ENCODE measurements at regions not wholly inside any gene's neighbourhood (a gene's known extent, or its start where the extent isn't known, plus 50 kb on each side); places are given as distances from the start of the nearest gene placed in this dataset.

GRCh38 chr3:150309557-150309956, 98.5 kb upstream of the TSC22D2 start:
- H3K9ac ChIP-seq (ENCODE audit: low read length): no peak overlapping the region
- no peak overlapping the region for H3K56ac ChIP-seq (ENCODE audit: low read length)
- no peak overlapping the region for H3K27ac ChIP-seq (ENCODE audit: low read depth, low read length)
- no peak overlapping the region for H3K4ac ChIP-seq (ENCODE audit: low read depth, low read length)
- no peaks in the 10 kb centered on the region for H3K36me3 ChIP-seq (ENCODE audit: control insufficient read depth, insufficient read depth, low read length)
- no peak overlapping the region for H2BK120ac ChIP-seq (ENCODE audit: low read depth, low read length)
- no peaks in the 10 kb centered on the region for H3K79me2 ChIP-seq (ENCODE audit: control insufficient read depth, insufficient read depth, low read length)
- no peak overlapping the region for H4K8ac ChIP-seq (ENCODE audit: low read depth, low read length)
- no peak overlapping the region for H3K18ac ChIP-seq (ENCODE audit: low read length)
- no peak for DNase-seq
- no peak overlapping the region for H2BK15ac ChIP-seq (replicated peaks; ENCODE audit: low read depth)
- no peaks in the 10 kb centered on the region for H3K79me1 ChIP-seq (ENCODE audit: low read length)
- no peak overlapping the region for H3K4me2 ChIP-seq (ENCODE audit: low read length)
- no peak overlapping the region for H4K5ac ChIP-seq (ENCODE audit: low read length)
- no peak overlapping the region for H3K4me3 ChIP-seq (ENCODE audit: low read length)
- WGBS (ENCODE audit: extremely low coverage, insufficient coverage, low lambda C conversion rate): no CpG with 5 or more reads among the region's 3 CpGs
- no peak overlapping the region for H2AK5ac ChIP-seq (ENCODE audit: low read length)
- no peaks in the 10 kb centered on the region for H3K27me3 ChIP-seq (ENCODE audit: insufficient read depth, low read length, poor library complexity)
- no peak overlapping the region for H2BK5ac ChIP-seq (ENCODE audit: low read length)
- no peaks in the 10 kb centered on the region for H3K4me1 ChIP-seq (ENCODE audit: control insufficient read depth, low read depth, low read length)
- no peak overlapping the region for H3K23ac ChIP-seq (ENCODE audit: low read length)

GRCh38 chr3:150309257-150309542, 98.9 kb upstream of the TSC22D2 start:
- Histone ChIP-seq H3K27ac (ENCODE audit: low read depth, low read length) (no peak overlapping the region), H3K27me3 (ENCODE audit: insufficient read depth, low read length, poor library complexity) (no peaks in the 10 kb centered on the region)

GRCh38 chr3:150308481-150309256, 99.4 kb upstream of the TSC22D2 start:
- H3K4me1 ChIP-seq (ENCODE audit: control insufficient read depth, low read depth, low read length): no peaks in the 10 kb centered on the region
- no CpG with 5 or more reads among the region's 12 CpGs for WGBS (ENCODE audit: extremely low coverage, insufficient coverage, low lambda C conversion rate)
- no peaks in the 10 kb centered on the region for H3K79me2 ChIP-seq (ENCODE audit: control insufficient read depth, insufficient read depth, low read length)
- no peak overlapping the region for H3K23ac ChIP-seq (ENCODE audit: low read length)
- H3K27ac ChIP-seq (ENCODE audit: low read depth, low read length): no peak overlapping the region
- H2AK5ac ChIP-seq (ENCODE audit: low read length): no peak overlapping the region
- H4K8ac ChIP-seq (ENCODE audit: low read depth, low read length): no peak overlapping the region
- H3K27me3 ChIP-seq (ENCODE audit: insufficient read depth, low read length, poor library complexity): no peaks in the 10 kb centered on the region
- H3K79me1 ChIP-seq (ENCODE audit: low read length): no peaks in the 10 kb centered on the region
- H3K56ac ChIP-seq (ENCODE audit: low read length): no peak overlapping the region
- DNase-seq: no peak
- no peak overlapping the region for H2BK5ac ChIP-seq (ENCODE audit: low read length)
- H2BK15ac ChIP-seq (replicated peaks; ENCODE audit: low read depth): no peak overlapping the region
- no peak overlapping the region for H2BK120ac ChIP-seq (ENCODE audit: low read depth, low read length)
- H3K4ac ChIP-seq (ENCODE audit: low read depth, low read length): no peak overlapping the region
- H3K9ac ChIP-seq (ENCODE audit: low read length): no peak overlapping the region
- H3K4me2 ChIP-seq (ENCODE audit: low read length): no peak overlapping the region
- no peak overlapping the region for H3K18ac ChIP-seq (ENCODE audit: low read length)
- no peaks in the 10 kb centered on the region for H3K36me3 ChIP-seq (ENCODE audit: control insufficient read depth, insufficient read depth, low read length)
- no peak overlapping the region for H4K5ac ChIP-seq (ENCODE audit: low read length)
- H3K4me3 ChIP-seq (ENCODE audit: low read length): no peak overlapping the region

More at GRCh38 chr3:150309257-150309542, 98.9 kb upstream of the TSC22D2 start:
- Histone ChIP-seq H3K79me1 (ENCODE audit: low read length) (no peaks in the 10 kb centered on the region), H4K8ac (ENCODE audit: low read depth, low read length) (no peak overlapping the region), H3K79me2 (ENCODE audit: control insufficient read depth, insufficient read depth, low read length) (no peaks in the 10 kb centered on the region), H2AK5ac (ENCODE audit: low read length) (no peak overlapping the region), H3K4me3 (ENCODE audit: low read length) (no peak overlapping the region), H3K18ac (ENCODE audit: low read length) (no peak overlapping the region), H3K23ac (ENCODE audit: low read length) (no peak overlapping the region), H3K9ac (ENCODE audit: low read length) (no peak overlapping the region), H2BK120ac (ENCODE audit: low read depth, low read length) (no peak overlapping the region), H3K4ac (ENCODE audit: low read depth, low read length) (no peak overlapping the region), H3K56ac (ENCODE audit: low read length) (no peak overlapping the region), H4K5ac (ENCODE audit: low read length) (no peak overlapping the region), H3K4me2 (ENCODE audit: low read length) (no peak overlapping the region), H3K36me3 (ENCODE audit: control insufficient read depth, insufficient read depth, low read length) (no peaks in the 10 kb centered on the region), H3K4me1 (ENCODE audit: control insufficient read depth, low read depth, low read length) (no peaks in the 10 kb centered on the region), H2BK5ac (ENCODE audit: low read length) (no peak overlapping the region), H2BK15ac (replicated peaks; ENCODE audit: low read depth) (no peak overlapping the region)
- DNase-seq: no peak

GRCh38 chr3:150308037-150308319, 100.1 kb upstream of the TSC22D2 start:
- Histone ChIP-seq H3K27ac (ENCODE audit: low read depth, low read length) (no peak overlapping the region), H3K4me1 (ENCODE audit: control insufficient read depth, low read depth, low read length) (no peaks in the 10 kb centered on the region), H3K18ac (ENCODE audit: low read length) (no peak overlapping the region), H2BK15ac (replicated peaks; ENCODE audit: low read depth) (no peak overlapping the region), H3K56ac (ENCODE audit: low read length) (no peak overlapping the region), H3K27me3 (ENCODE audit: insufficient read depth, low read length, poor library complexity) (no peaks in the 10 kb centered on the region), H3K23ac (ENCODE audit: low read length) (no peak overlapping the region), H3K4ac (ENCODE audit: low read depth, low read length) (no peak overlapping the region), H3K4me3 (ENCODE audit: low read length) (no peak overlapping the region), H3K4me2 (ENCODE audit: low read length) (no peak overlapping the region), H3K36me3 (ENCODE audit: control insufficient read depth, insufficient read depth, low read length) (no peaks in the 10 kb centered on the region), H3K79me1 (ENCODE audit: low read length) (no peaks in the 10 kb centered on the region), H4K8ac (ENCODE audit: low read depth, low read length) (no peak overlapping the region), H2BK120ac (ENCODE audit: low read depth, low read length) (no peak overlapping the region), H2BK5ac (ENCODE audit: low read length) (no peak overlapping the region), H3K9ac (ENCODE audit: low read length) (no peak overlapping the region), H3K79me2 (ENCODE audit: control insufficient read depth, insufficient read depth, low read length) (no peaks in the 10 kb centered on the region), H4K5ac (ENCODE audit: low read length) (no peak overlapping the region), H2AK5ac (ENCODE audit: low read length) (no peak overlapping the region)
- WGBS (ENCODE audit: extremely low coverage, insufficient coverage, low lambda C conversion rate): no CpG with 5 or more reads among the region's 4 CpGs
- no peak for DNase-seq

GRCh38 chr3:150307311-150308036, 100.6 kb upstream of the TSC22D2 start:
- Histone ChIP-seq H4K5ac (ENCODE audit: low read length) (no peak overlapping the region), H3K18ac (ENCODE audit: low read length) (no peak overlapping the region), H3K23ac (ENCODE audit: low read length) (no peak overlapping the region), H3K27ac (ENCODE audit: low read depth, low read length) (no peak overlapping the region), H2AK5ac (ENCODE audit: low read length) (no peak overlapping the region), H3K4me1 (ENCODE audit: control insufficient read depth, low read depth, low read length) (no peaks in the 10 kb centered on the region), H3K27me3 (ENCODE audit: insufficient read depth, low read length, poor library complexity) (no peaks in the 10 kb centered on the region), H3K4ac (ENCODE audit: low read depth, low read length) (no peak overlapping the region), H3K9ac (ENCODE audit: low read length) (no peak overlapping the region), H2BK5ac (ENCODE audit: low read length) (no peak overlapping the region), H2BK15ac (replicated peaks; ENCODE audit: low read depth) (no peak overlapping the region), H3K79me2 (ENCODE audit: control insufficient read depth, insufficient read depth, low read length) (no peaks in the 10 kb centered on the region), H3K79me1 (ENCODE audit: low read length) (no peaks in the 10 kb centered on the region), H4K8ac (ENCODE audit: low read depth, low read length) (no peak overlapping the region), H3K56ac (ENCODE audit: low read length) (no peak overlapping the region), H2BK120ac (ENCODE audit: low read depth, low read length) (no peak overlapping the region), H3K4me2 (ENCODE audit: low read length) (no peak overlapping the region), H3K36me3 (ENCODE audit: control insufficient read depth, insufficient read depth, low read length) (no peaks in the 10 kb centered on the region), H3K4me3 (ENCODE audit: low read length) (no peak overlapping the region)
- DNase-seq: no peak
- no CpG with 5 or more reads among the region's 6 CpGs for WGBS (ENCODE audit: extremely low coverage, insufficient coverage, low lambda C conversion rate)

GRCh38 chr3:150306906-150307305, 101.2 kb upstream of the TSC22D2 start:
- no peak overlapping the region for H3K9ac ChIP-seq (ENCODE audit: low read length)
- H3K4me3 ChIP-seq (ENCODE audit: low read length): no peak overlapping the region
- no peaks in the 10 kb centered on the region for H3K79me2 ChIP-seq (ENCODE audit: control insufficient read depth, insufficient read depth, low read length)
- H3K4ac ChIP-seq (ENCODE audit: low read depth, low read length): no peak overlapping the region
- H3K27me3 ChIP-seq (ENCODE audit: insufficient read depth, low read length, poor library complexity): no peaks in the 10 kb centered on the region
- H3K4me1 ChIP-seq (ENCODE audit: control insufficient read depth, low read depth, low read length): no peaks in the 10 kb centered on the region
- no peak overlapping the region for H3K27ac ChIP-seq (ENCODE audit: low read depth, low read length)
- no peak overlapping the region for H2AK5ac ChIP-seq (ENCODE audit: low read length)
- no peak overlapping the region for H3K4me2 ChIP-seq (ENCODE audit: low read length)
- no peak overlapping the region for H2BK15ac ChIP-seq (replicated peaks; ENCODE audit: low read depth)
- no peak overlapping the region for H3K56ac ChIP-seq (ENCODE audit: low read length)
- no peak overlapping the region for H4K5ac ChIP-seq (ENCODE audit: low read length)
- no peak overlapping the region for H4K8ac ChIP-seq (ENCODE audit: low read depth, low read length)
- no peak for DNase-seq
- H3K36me3 ChIP-seq (ENCODE audit: control insufficient read depth, insufficient read depth, low read length): no peaks in the 10 kb centered on the region
- no peak overlapping the region for H2BK120ac ChIP-seq (ENCODE audit: low read depth, low read length)
- no peak overlapping the region for H3K23ac ChIP-seq (ENCODE audit: low read length)
- WGBS (ENCODE audit: extremely low coverage, insufficient coverage, low lambda C conversion rate): no CpG with 5 or more reads among the region's 5 CpGs
- H2BK5ac ChIP-seq (ENCODE audit: low read length): no peak overlapping the region
- no peaks in the 10 kb centered on the region for H3K79me1 ChIP-seq (ENCODE audit: low read length)
- no peak overlapping the region for H3K18ac ChIP-seq (ENCODE audit: low read length)

All from mesendoderm (in vitro differentiated cells).